PC-3 (cell line): ENCODE measurements at regions not wholly inside any gene's neighbourhood (a gene's known extent, or its start where the extent isn't known, plus 50 kb on each side); places are given as distances from the start of the nearest gene placed in this dataset.

ENCODE experiments used
- CTCF ChIP-seq: fragments of 300-600 bp; sonication (generic); conservative IDR thresholded peaks from 2 replicates; pipeline ENCODE4 v1.5.1; 2017; ENCODE audit warnings: antibody characterized with exemption, low read depth, mild to moderate bottlenecking, low read length
- EZH2 ChIP-seq: fragments of 300-600 bp; sonication (generic); IDR thresholded peaks from one replicate; pipeline ENCODE4 v1.6.1; 2017; ENCODE audit warnings: antibody characterized with exemption, mild to moderate bottlenecking, low read length; ENCODE audit not compliant: unreplicated experiment
- EZH2phosphoT487 ChIP-seq: fragments of 300-600 bp; sonication (generic); IDR thresholded peaks from 2 replicates; pipeline ENCODE4 v1.6.1; 2018; ENCODE audit warnings: mild to moderate bottlenecking, antibody characterized with exemption, low read length, borderline replicate concordance

GRCh38 chr2:122741403-122741802 lies 986.0 kb downstream of the TSN start:
- TF ChIP-seq CTCF (no peak), EZH2 (no peak), EZH2phosphoT487 (no peak)
